ENCODE measurements at regions not wholly inside any gene's neighbourhood (a gene's known extent, or its start where the extent isn't known, plus 50 kb on each side); places are given as distances from the start of the nearest gene placed in this dataset.
"Not testable (repeated sequence)": the region's sequence is repeated elsewhere in the genome, so short reads cannot be mapped to it uniquely, and the experiment has no call there.

DNA sequence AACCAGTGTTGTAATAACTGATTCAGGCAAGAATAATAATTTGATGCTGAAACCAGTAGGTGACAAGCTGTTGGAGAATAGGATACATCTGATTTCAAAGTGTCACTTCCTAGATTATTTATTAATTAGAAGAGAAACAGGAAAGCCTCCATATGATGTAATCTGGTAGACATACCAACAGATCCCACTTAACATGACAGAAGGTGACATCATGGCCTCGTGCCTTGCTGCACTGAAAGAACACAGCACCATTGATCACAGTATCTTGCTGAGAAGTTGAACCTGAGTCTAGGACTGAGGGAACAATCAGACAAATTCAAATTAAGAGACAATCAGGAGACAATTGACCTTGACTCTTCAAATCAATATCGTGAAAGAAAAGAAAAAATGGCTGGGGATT is 131.6 kb upstream of the DLGAP1 start:
- no peak for DNase-seq
- in situ Hi-C loops (cut with MboI; ENCODE audit: low pct_unique_long_range_greater_than_20kb, low sequenced_read_pairs), result no loop called here

DNA sequence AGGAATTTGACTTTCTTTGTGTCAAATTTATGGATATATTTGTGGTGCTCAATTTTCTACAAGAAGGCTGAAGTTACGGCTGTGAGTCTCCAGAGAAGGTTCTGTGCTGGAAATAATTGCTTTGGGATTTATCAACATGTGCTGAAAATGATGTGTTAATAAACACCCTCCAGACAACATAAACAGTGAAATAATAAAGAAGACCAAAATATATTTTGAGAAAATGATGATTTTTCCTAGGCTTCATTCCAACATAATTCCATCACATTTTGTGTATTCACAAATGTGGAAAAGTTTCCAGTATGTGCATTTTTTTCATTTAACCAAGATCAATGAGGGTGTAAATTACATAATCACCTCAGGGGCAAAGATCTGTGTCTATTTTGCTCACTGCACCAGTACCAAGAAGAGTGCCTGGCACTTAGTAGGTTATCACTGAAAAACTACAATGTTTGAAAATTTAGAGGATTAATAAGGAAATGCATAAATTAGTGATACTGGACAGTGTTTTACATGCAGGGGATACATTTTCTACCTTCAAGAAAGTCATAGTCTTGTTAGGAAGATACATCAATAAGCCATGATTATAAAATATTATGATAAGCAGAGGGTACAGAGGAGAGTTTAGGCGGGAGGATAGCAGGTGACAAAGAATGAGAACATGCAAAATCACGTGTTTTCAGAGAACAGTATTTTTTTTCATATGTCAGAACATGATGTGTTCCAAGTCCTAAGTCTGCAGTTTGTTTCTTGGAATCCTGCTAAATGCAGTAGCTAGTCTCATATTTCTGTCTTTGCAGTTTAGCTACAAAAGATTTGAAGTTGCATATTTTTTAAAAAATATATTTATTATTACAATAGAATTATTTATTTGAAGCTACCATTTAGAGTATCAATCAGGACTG is 127.6 kb upstream of the DLGAP1 start:
- DNase-seq, result no peak
- in situ Hi-C loops (cut with MboI; ENCODE audit: low pct_unique_long_range_greater_than_20kb, low sequenced_read_pairs), result no loop called here

GRCh38 chr18:4581966-4582365 is 126.9 kb upstream of the DLGAP1 start:
- DNase-seq, result no peak
- in situ Hi-C loops (cut with MboI; ENCODE audit: low pct_unique_long_range_greater_than_20kb, low sequenced_read_pairs), result no loop called here

DNA sequence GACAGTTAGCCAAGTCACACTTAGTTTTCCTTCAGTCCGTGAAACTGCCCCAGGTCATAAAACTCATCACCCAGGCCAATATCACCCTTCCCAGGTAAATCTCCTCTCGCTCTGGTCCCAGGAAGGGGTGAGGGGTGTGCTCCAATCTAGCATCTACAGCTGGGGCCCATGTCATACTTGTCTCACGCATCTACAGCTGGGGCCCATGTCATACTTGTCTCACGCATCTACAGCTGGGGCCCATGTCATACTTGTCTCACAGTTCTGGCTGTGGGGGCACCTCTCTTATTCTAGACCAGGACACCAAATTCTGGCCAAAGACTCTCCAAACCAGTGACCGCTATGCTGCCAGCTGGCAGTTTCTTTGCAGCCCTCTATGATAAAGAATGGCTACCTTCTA is 123.3 kb upstream of the DLGAP1 start:
- in situ Hi-C loops (cut with MboI; ENCODE audit: low pct_unique_long_range_greater_than_20kb, low sequenced_read_pairs), result no loop called here
- no peak for DNase-seq

GRCh38 chr18:4573735-4574134 is 118.6 kb upstream of the DLGAP1 start:
- in situ Hi-C loops (cut with MboI; ENCODE audit: low pct_unique_long_range_greater_than_20kb, low sequenced_read_pairs), result no loop called here
- DNase-seq, result no peak

GRCh38 chr18:4557502-4557901 is 102.4 kb upstream of the DLGAP1 start:
- in situ Hi-C loops (cut with MboI; ENCODE audit: low pct_unique_long_range_greater_than_20kb, low sequenced_read_pairs), result no loop called here
- DNase-seq, result no peak

GRCh38 chr18:4551001-4551360 is 95.9 kb upstream of the DLGAP1 start:
- in situ Hi-C loops (cut with MboI; ENCODE audit: low pct_unique_long_range_greater_than_20kb, low sequenced_read_pairs), result no loop called here
- DNase-seq, result no peak

DNA sequence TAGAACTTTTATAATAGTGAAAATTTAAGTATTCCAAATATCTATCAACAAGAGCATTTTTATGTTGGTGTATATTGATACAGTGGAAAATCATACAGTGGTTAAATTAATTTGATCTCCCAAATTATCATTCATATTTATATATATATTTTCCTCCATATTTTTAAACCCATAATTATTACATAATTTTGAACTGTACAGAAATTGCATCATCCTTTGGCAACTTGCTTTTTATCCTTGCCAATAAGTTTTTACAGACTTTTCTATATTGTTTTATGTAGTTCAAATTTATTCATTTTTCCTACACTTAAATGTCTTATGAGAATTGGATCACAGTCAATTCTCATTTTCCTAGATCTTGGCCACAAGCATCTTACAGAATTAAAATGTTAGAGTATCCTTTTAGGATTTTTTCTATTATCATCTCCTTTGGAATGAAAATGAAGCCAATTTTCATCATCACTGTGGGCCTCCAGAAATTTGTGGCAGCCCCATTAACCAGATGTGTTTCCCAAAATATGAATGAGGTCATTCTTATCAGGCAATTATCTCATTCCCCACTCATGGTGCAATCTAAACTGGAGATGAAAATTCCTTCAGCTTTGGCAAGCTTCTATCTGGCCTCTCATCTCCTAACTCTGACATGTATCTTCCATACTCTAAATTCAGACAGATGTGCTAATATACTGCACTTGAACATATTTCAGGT is 94.2 kb upstream of the DLGAP1 start:
- DNase-seq, result no peak
- in situ Hi-C loops (cut with MboI; ENCODE audit: low pct_unique_long_range_greater_than_20kb, low sequenced_read_pairs), result no loop called here

DNA sequence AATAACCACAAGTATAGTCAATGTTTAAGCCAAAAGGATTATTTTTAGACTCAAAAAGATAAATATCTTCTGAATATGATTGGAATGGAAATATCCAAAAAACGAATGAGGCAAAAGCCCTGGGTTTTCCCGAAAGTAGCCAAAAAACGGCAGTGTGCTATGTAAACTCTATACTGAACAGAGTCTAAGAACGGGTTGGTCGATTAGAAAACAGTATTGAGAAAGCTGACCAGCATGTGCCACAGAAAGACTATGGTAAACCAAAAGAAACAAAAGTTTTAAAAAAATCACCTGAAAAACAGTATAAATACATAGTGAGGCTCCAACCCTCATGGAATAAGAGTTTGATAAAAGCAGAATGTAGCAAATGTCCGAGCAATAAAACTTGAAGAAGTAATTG is 92.0 kb upstream of the DLGAP1 start:
- in situ Hi-C loops (cut with MboI; ENCODE audit: low pct_unique_long_range_greater_than_20kb, low sequenced_read_pairs), result no loop called here
- no peak for DNase-seq

DNA sequence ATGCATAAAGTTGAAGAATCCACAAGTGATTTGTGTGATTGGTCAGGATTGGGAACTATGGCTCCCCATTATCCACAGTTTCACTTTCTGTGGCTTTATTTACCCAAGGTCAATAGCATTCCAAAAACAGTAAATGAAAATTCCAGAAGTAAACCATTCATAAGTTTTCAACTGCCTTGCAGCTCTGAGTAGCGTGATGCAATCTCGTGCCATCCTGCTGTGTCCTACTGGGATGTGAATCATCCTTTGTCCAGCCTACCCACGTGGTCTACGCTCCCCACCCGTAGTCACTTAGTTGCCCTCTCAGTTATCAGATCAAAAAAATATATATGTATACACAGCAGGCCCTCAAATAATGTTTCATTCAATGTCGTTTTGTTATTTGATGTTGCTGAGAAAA is 89.0 kb upstream of the DLGAP1 start:
- no peak for DNase-seq

DNA sequence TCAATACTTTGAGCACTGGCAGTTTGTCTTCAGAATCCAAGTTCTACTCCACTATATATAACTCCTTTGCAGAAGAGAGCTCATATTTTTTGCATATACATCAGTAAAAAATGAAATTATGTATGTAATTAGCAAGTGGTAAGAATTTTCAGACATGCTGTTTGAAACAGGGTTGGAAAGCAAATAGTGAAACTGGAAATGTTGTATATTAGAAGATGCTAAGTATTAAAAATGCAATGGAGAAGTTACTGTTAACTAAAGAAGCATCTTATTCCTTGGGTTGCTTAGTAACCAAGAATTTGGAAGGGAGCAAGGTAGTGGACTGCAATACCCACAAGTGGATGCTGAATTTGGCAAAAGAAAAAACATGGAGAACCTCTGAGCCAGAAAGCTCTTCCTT is 88.6 kb upstream of the DLGAP1 start:
- in situ Hi-C loops (cut with MboI; ENCODE audit: low pct_unique_long_range_greater_than_20kb, low sequenced_read_pairs), result no loop called here
- DNase-seq, result no peak

More for the DNA sequence above, 89.0 kb upstream of the DLGAP1 start:
- in situ Hi-C loops (cut with MboI; ENCODE audit: low pct_unique_long_range_greater_than_20kb, low sequenced_read_pairs), result no loop called here

DNA sequence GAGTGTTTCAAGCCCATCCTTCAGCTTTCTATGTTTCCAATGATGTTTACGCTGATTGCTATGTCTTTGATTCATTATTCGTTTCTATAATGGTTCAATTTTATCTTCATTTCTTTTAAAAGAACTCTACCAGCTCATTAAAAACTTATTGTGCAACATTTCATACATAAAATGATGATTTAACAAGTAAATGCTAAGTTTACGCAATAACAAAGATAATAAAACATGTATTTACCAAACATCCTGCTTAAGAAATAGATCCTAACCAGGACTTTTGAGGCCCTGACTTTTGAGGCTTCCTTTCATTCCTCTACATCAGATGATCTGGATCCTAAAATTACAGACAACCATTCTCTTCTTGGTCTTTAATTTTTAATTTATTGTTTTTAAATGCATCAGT is 86.5 kb upstream of the DLGAP1 start:
- no peak for DNase-seq
- in situ Hi-C loops (cut with MboI; ENCODE audit: low pct_unique_long_range_greater_than_20kb, low sequenced_read_pairs), result no loop called here

DNA sequence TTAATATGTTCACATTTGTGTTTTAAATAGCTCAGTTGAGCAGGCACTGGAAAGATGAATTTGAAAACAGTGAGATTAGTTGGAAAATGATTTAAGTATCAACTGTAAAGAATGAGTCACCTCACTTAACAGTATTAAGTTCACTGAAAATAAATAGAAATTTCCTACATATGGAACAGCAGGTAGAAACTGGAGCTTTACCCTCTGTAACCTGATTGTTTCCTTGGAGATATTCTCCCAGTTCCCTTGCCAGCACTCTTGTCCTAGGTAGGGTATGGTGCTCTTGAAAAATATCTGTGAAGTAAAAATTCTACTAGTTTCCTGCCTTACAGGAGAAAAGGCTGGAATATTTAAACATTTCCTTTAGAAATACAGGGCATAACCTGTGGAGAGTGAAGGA is 81.3 kb upstream of the DLGAP1 start:
- in situ Hi-C loops (cut with MboI; ENCODE audit: low pct_unique_long_range_greater_than_20kb, low sequenced_read_pairs), result no loop called here
- DNase-seq, result no peak

DNA sequence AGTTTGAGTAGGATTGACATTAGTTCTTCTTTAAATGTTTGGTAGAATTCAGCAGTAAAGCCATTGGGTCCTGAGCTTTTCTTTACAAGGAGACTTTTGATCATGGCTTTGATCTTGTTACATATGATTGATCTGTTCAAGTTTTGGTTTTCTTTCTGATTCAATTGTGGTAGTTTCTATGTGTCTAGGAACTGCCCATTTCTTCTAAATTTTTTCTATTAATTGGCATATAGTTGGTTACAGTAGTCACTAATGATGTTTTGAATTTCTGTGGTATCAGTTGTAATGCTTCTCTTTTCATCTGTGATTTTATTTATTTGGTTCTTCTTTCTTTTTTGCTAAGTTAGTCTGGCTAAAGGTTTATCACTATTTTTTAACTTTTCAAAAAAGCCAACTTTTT is 73.3 kb upstream of the DLGAP1 start:
- DNase-seq, result no peak
- in situ Hi-C loops (cut with MboI; ENCODE audit: low pct_unique_long_range_greater_than_20kb, low sequenced_read_pairs), result no loop called here

GRCh38 chr18:4527826-4528225 is 72.7 kb upstream of the DLGAP1 start:
- DNase-seq; in situ Hi-C loops (cut with MboI; ENCODE audit: low pct_unique_long_range_greater_than_20kb, low sequenced_read_pairs): not testable (repeated sequence)

DNA sequence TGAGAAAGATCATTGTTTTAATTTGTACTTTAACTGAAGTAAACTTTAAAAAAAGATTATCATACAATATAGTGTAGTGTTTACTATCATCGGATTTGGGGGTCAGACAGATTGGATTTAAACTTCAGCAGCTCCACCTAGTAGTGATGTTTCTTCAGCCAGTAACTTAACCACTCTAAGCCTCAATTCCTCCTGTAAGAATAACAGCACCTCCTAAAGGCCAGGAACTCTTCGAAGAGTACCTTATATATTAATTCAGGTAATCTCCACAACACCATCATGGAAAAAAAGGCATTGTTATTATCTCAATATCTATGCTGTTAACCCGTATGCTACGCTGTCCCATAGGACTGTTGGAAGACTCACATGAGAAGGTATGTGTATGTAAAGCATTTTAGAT is 69.0 kb upstream of the DLGAP1 start:
- in situ Hi-C loops (cut with MboI; ENCODE audit: low pct_unique_long_range_greater_than_20kb, low sequenced_read_pairs), result no loop called here

DNA sequence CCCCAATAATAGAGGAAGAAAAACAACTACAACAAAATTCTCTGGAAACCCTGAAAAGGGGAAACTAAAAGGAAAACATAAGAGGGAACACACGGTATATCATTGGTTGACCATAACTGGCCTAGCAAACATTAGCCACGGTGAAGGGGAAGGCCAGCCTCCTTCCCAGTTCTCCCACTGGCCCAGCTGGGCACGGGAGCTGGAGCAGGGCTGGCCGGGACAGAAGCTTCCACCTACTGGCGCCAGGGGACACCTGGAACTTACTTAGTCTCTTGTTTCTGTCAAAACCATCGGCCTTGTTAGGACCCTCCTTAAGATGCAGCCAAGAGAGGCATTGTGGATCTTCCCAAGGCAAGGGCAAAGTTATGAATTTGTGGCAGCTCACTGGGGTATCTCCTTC is 56.1 kb upstream of the DLGAP1 start:
- in situ Hi-C loops (cut with MboI; ENCODE audit: low pct_unique_long_range_greater_than_20kb, low sequenced_read_pairs), result no loop called here
- DNase-seq, result no peak

More for the DNA sequence above, 69.0 kb upstream of the DLGAP1 start:
- DNase-seq, result no peak

DNA sequence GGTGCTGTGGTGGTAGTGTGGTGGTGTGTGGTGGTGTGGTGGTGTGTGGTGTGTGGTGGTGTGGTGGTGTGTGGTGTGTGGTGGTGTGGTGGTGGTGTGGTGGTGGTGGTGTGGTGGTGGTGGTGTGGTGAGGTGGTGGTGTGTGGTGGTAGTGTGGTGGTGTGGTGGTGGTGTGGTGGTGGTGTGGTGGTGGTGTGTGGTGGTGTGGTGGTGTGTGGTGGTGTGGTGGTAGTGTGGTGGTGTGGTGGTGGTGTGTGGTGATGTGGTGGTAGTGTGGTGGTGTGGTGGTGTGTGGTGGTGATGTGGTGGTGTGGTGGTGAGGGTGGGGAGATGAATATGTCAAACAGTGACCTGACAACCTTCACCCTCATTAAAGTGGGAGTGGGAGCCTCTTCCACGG is 55.6 kb upstream of the DLGAP1 start:
- no peak for DNase-seq
- in situ Hi-C loops (cut with MboI; ENCODE audit: low pct_unique_long_range_greater_than_20kb, low sequenced_read_pairs), result no loop called here

- in situ Hi-C loops (cut with MboI; ENCODE audit: low pct_unique_long_range_greater_than_20kb, low sequenced_read_pairs), result no loop called here
- no peak for DNase-seq
Measured at GRCh38 chr18:4510160-4510559, 55.1 kb upstream of the DLGAP1 start.

All from KBM-7 (cell line).